GM23338 (cell line): ENCODE measurements at regions not wholly inside any gene's neighbourhood (a gene's known extent, or its start where the extent isn't known, plus 50 kb on each side); places are given as distances from the start of the nearest gene placed in this dataset.

Experiments used
- ATAC-seq: fragments of 200-7000 bp; cut with Tn5 transposase; 3 replicates; pipeline ENCODE4 v1.9.1; 2020
- DNase-seq: peaks from one replicate; pipeline ENCODE4 v3.0.0-alpha.2; 2015; ENCODE audit warnings: low spot score
- H2AFZ ChIP-seq: fragments of 200-600 bp; sonication (generic); 2 replicates; pipeline ENCODE4 v1.8.0; 2016; ENCODE audit warnings: antibody characterized with exemption, mild to moderate bottlenecking, moderate library complexity
- H3F3A ChIP-seq: fragments of 200-600 bp; sonication (generic); replicated peaks from 2 replicates; pipeline ENCODE4 v1.8.0; 2017; ENCODE audit warnings: antibody characterized with exemption, mixed run types, low read depth
- H3K27ac ChIP-seq: fragments of 200-600 bp; sonication (generic); 2 replicates; pipeline ENCODE4 v1.6.1; 2016; ENCODE audit warnings: low read depth
- H3K27me3 ChIP-seq: fragments of 200-600 bp; sonication (generic); 2 replicates; pipeline ENCODE4 v1.8.0; 2016; ENCODE audit warnings: mild to moderate bottlenecking, mixed run types, moderate library complexity; ENCODE audit not compliant: insufficient read depth
- H3K36me3 ChIP-seq: fragments of 200-600 bp; sonication (generic); 2 replicates; pipeline ENCODE4 v1.8.0; 2016; ENCODE audit warnings: mild to moderate bottlenecking; ENCODE audit not compliant: insufficient read depth
- H3K4me1 ChIP-seq: fragments of 200-600 bp; sonication (generic); 2 replicates; pipeline ENCODE4 v1.8.0; 2016; ENCODE audit warnings: mild to moderate bottlenecking, moderate library complexity; ENCODE audit not compliant: insufficient read depth
- H3K4me2 ChIP-seq: fragments of 200-600 bp; sonication (generic); 2 replicates; pipeline ENCODE4 v1.7.1; 2017; ENCODE audit warnings: mixed run types
- H3K4me3 ChIP-seq: fragments of 200-600 bp; sonication (generic); 2 replicates; pipeline ENCODE4 v1.6.1; 2016; ENCODE audit warnings: mixed run types
- H3K79me2 ChIP-seq: fragments of 200-600 bp; sonication (generic); replicated peaks from 2 replicates; pipeline ENCODE4 v1.8.0; 2017; ENCODE audit warnings: mild to moderate bottlenecking; ENCODE audit not compliant: insufficient read depth
- H3K9me2 ChIP-seq: fragments of 200-600 bp; sonication (generic); 2 replicates; pipeline ENCODE4 v1.8.0; 2017; ENCODE audit not compliant: insufficient read depth
- H4K20me1 ChIP-seq: fragments of 200-600 bp; sonication (generic); replicated peaks from 2 replicates; pipeline ENCODE4 v1.8.0; 2017; ENCODE audit warnings: mild to moderate bottlenecking; ENCODE audit not compliant: insufficient read depth
- H3K27ac Mint-ChIP-seq: 2 replicates; pipeline ENCODE4 v1.8.0; 2020; ENCODE audit warnings: inconsistent platforms, mild to moderate bottlenecking, moderate library complexity, mixed read lengths
- H3K27me3 Mint-ChIP-seq: 3 replicates; pipeline ENCODE4 v1.8.0; 2022; ENCODE audit warnings: low read depth, mild to moderate bottlenecking, moderate library complexity, mixed read lengths, inconsistent platforms; ENCODE audit not compliant: insufficient read depth, poor library complexity
- H3K36me3 Mint-ChIP-seq: 3 replicates; pipeline ENCODE4 v1.8.0; 2021; ENCODE audit warnings: low read depth, mild to moderate bottlenecking, inconsistent platforms, moderate library complexity, mixed read lengths
- H3K4me1 Mint-ChIP-seq: 3 replicates; pipeline ENCODE4 v1.8.0; 2020; ENCODE audit warnings: mild to moderate bottlenecking, inconsistent platforms, mixed read lengths
- H3K4me3 Mint-ChIP-seq: 3 replicates; pipeline ENCODE4 v1.8.0; 2021; ENCODE audit warnings: moderate library complexity, mild to moderate bottlenecking, inconsistent platforms, mixed read lengths
- H3K9me3 Mint-ChIP-seq: 3 replicates; pipeline ENCODE4 v1.8.0; 2020; ENCODE audit warnings: moderate library complexity, mild to moderate bottlenecking, inconsistent platforms, mixed read lengths
- ETS1 ChIP-seq: IDR thresholded peaks from 2 replicates; pipeline ENCODE4 v1.6.1; 2016; ENCODE audit warnings: antibody characterized with exemption
- EZH2 ChIP-seq: fragments of 200-600 bp; sonication (generic); IDR thresholded peaks from one replicate; pipeline ENCODE4 v1.8.0; 2017; ENCODE audit warnings: antibody characterized with exemption, mild to moderate bottlenecking, low read depth; ENCODE audit not compliant: unreplicated experiment
- NANOG ChIP-seq: IDR thresholded peaks from 2 replicates; pipeline ENCODE4 v1.6.1; 2016; ENCODE audit warnings: antibody characterized with exemption, borderline replicate concordance
- POLR2AphosphoS5 ChIP-seq: IDR thresholded peaks from 2 replicates; pipeline ENCODE4 v1.6.1; 2016; ENCODE audit warnings: antibody characterized with exemption, low read depth
- REST ChIP-seq: IDR thresholded peaks from one replicate; pipeline ENCODE4 v1.6.1; 2018; ENCODE audit warnings: antibody characterized with exemption; ENCODE audit not compliant: unreplicated experiment
- STAT1 ChIP-seq: IDR thresholded peaks from one replicate; pipeline ENCODE4 v1.6.1; 2016; ENCODE audit warnings: antibody characterized with exemption; ENCODE audit not compliant: unreplicated experiment
- ZNF114 ChIP-seq: fragments of 250-450 bp; sonication (Bioruptor Pico); IDR thresholded peaks from 2 replicates; pipeline ENCODE4 v1.5.0; 2020; ENCODE audit warnings: mild to moderate bottlenecking, moderate library complexity
- ZNF331 ChIP-seq: fragments of 250-450 bp; sonication (Bioruptor Pico); IDR thresholded peaks from 2 replicates; pipeline ENCODE4 v1.5.0; 2020; ENCODE audit warnings: low read depth, mild to moderate bottlenecking, moderate library complexity

GRCh38 chr12:24517000-24517399, 431.9 kb downstream of the BCAT1 start:
- Histone ChIP-seq H3F3A (no peaks in the 10 kb centered on the region), H3K27me3 (no peaks in the 10 kb centered on the region), H4K20me1 (no peaks in the 10 kb centered on the region), H3K79me2 (no peaks in the 10 kb centered on the region; the same call in 1 of the 2 replicates), H3K4me3 (no peak overlapping the region), H3K36me3 (peaks cover 11% of the 10 kb centered on the region; the same call in 1 of the 2 replicates), H3K27ac (no peak overlapping the region), H2AFZ (peak overlapping the region; percentile 49; the same call in 1 of the 2 replicates), H3K9me2 (no peaks in the 10 kb centered on the region), H3K4me2 (no peak overlapping the region), H3K4me1 (no peaks in the 10 kb centered on the region)
- ATAC-seq, result no peak
- no peak for TF ChIP-seq STAT1
- no peak for TF ChIP-seq EZH2
- no peak for TF ChIP-seq ZNF114 (CRISPR knock-in tag)
- TF ChIP-seq ETS1, result no peak
- no peak for TF ChIP-seq NANOG
- peaks cover 24% of the 10 kb centered on the region; the same call in 2 of the 3 replicates for H3K36me3 Mint-ChIP-seq
- peaks cover 6% of the 10 kb centered on the region for H3K4me1 Mint-ChIP-seq
- H3K4me3 Mint-ChIP-seq, result no peak overlapping the region
- no peaks in the 10 kb centered on the region for H3K27me3 Mint-ChIP-seq
- H3K9me3 Mint-ChIP-seq, result peaks cover 28% of the 10 kb centered on the region
- no peak for DNase-seq
- H3K27ac Mint-ChIP-seq, result peak overlapping the region; percentile 19; the same call in 1 of the 2 replicates

GRCh38 chr12:24510581-24511125, 438.2 kb downstream of the BCAT1 start:
- Mint-ChIP-seq H3K9me3 (no peaks in the 10 kb centered on the region), H3K4me3 (no peak overlapping the region), H3K27ac (no peak overlapping the region), H3K4me1 (no peaks in the 10 kb centered on the region), H3K27me3 (peaks cover 2% of the 10 kb centered on the region), H3K36me3 (no peaks in the 10 kb centered on the region)
- DNase-seq, result no peak
- Histone ChIP-seq H3K4me1 (no peaks in the 10 kb centered on the region), H2AFZ (no peak overlapping the region), H3K27me3 (no peaks in the 10 kb centered on the region), H3F3A (no peaks in the 10 kb centered on the region), H3K9me2 (no peaks in the 10 kb centered on the region), H4K20me1 (no peaks in the 10 kb centered on the region), H3K4me2 (no peak overlapping the region), H3K27ac (no peak overlapping the region), H3K4me3 (no peak overlapping the region), H3K79me2 (no peaks in the 10 kb centered on the region), H3K36me3 (no peaks in the 10 kb centered on the region)
- no peak for ATAC-seq
- no peak for TF ChIP-seq ETS1
- TF ChIP-seq ZNF331 (CRISPR knock-in tag), result no peak
- no peak for TF ChIP-seq EZH2
- no peak for TF ChIP-seq POLR2AphosphoS5
- no peak for TF ChIP-seq REST
